ENCODE measurements at regions not wholly inside any gene's neighbourhood (a gene's known extent, or its start where the extent isn't known, plus 50 kb on each side); places are given as distances from the start of the nearest gene placed in this dataset.
A peak's percentile ranks its signal among the peaks of the same experiment; 100 is the strongest.

GRCh38 chr10:4280461-4281189, 495.6 kb upstream of the KLF6 start:
- H3K4me2 ChIP-seq (ENCODE audit: low read length), result peak overlapping the region; percentile 76
- BruUV-seq (replicated peaks), result TSS peak; percentile 83

DNA sequence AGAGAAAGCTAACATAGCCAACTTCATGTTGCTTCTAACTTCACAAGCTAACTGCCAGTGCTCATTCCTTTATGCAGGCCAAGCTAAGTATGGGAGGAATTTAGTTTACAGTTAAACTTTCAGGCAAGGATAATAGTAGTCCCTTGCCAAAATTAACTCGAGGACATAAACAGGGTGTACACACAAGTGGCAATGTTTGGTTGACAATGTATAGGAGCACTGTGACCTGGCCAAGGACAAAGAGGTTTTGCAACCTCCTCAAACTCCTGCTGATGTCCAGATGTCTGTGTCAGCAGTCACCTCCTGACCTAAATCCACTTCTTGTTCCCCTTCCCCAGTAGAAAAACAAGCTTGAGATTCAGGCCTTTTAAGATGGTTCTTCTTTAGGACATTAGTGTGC, 494.6 kb upstream of the KLF6 start:
- TF ChIP-seq EZH2phosphoT487 (IDR thresholded peaks at IDR 0.05; ENCODE audit: borderline replicate concordance, low read length), result no peak
- TF ChIP-seq CTCF (conservative IDR thresholded peaks at IDR 0.05; ENCODE audit: low read depth, low read length), result no peak
- TF ChIP-seq EZH2 (IDR thresholded peaks at IDR 0.05; ENCODE audit: low read length, unreplicated experiment), result no peak
- CTCF ChIA-PET, result no interaction called here

More at GRCh38 chr10:4280461-4281189, 495.6 kb upstream of the KLF6 start:
- peak overlapping the region; percentile 61; the same call in 1 of the 2 replicates for H2AFZ ChIP-seq (ENCODE audit: low read length)
- no peaks in the 10 kb centered on the region for H3K36me3 ChIP-seq (ENCODE audit: low read depth, low read length)
- no peaks in the 10 kb centered on the region for H3K79me2 ChIP-seq (ENCODE audit: low read length)
- ChIA-PET POLR2A (ENCODE audit: unreplicated experiment) (interaction anchor here (0.6 to 0.7 kb wide), 3 partner anchors 76 to 285 kb away, joined by 3 to 7 read pairs (median 4); no protein-coding TSS in a partner anchor), CTCF (no interaction called here)
- peak overlapping the region; percentile 100 for H3K27ac ChIP-seq (ENCODE audit: low read length)
- no peaks in the 10 kb centered on the region for H3K27me3 ChIP-seq (ENCODE audit: low read length)
- peak; percentile 84 for ATAC-seq
- H3K9ac ChIP-seq (ENCODE audit: low read length), result peak overlapping the region; percentile 80
- no peak for TF ChIP-seq EZH2phosphoT487 (IDR thresholded peaks at IDR 0.05; ENCODE audit: borderline replicate concordance, low read length)
- no peak for TF ChIP-seq EZH2 (IDR thresholded peaks at IDR 0.05; ENCODE audit: low read length, unreplicated experiment)
- no peak for TF ChIP-seq CTCF (conservative IDR thresholded peaks at IDR 0.05; ENCODE audit: low read depth, low read length)
- intact Hi-C loops (cut with micrococcal nuclease), result loop anchor here (1.0 to 10.0 kb wide), 10 partner anchors 64 to 816 kb away; no protein-coding TSS in a partner anchor
- no peaks in the 10 kb centered on the region for H3K9me3 ChIP-seq (ENCODE audit: low read length)
- no peaks in the 10 kb centered on the region for H3K9me2 ChIP-seq (replicated peaks; ENCODE audit: low read length)
- DNase-seq, result peak; percentile 82
- H4K20me1 ChIP-seq (ENCODE audit: low read length), result no peaks in the 10 kb centered on the region
- H3K4me1 ChIP-seq (ENCODE audit: insufficient read depth, low read length), result peaks cover 29% of the 10 kb centered on the region
- peak overlapping the region; percentile 37; the same call in 1 of the 2 replicates for H3K4me3 ChIP-seq (ENCODE audit: low read length)
- H3F3A ChIP-seq (ENCODE audit: low read length, unreplicated experiment), result peaks cover 4% of the 10 kb centered on the region

DNA sequence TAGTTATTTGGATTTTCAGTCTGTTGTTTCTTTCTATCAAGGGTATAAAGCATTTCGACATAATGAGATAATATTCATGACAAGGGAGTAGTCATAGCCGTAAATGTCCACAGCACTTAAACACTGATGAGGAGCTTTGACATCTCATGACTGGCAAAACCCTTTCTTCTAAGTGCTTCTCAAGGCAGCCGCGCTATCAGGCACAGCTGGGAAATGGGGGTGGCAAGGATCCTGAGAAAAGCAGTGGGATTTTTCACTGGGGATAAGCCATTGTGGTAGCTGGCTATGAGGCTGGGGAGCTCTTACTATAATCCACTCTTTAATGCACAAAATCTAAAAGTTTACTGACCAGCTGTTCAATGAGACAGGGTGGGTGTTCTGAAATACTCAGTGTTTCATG, 493.2 kb upstream of the KLF6 start:
- no peaks in the 10 kb centered on the region for H3K9me2 ChIP-seq (replicated peaks; ENCODE audit: low read length)
- no TSS peak for BruUV-seq (replicated peaks)
- no peak for ATAC-seq

More for the DNA sequence above, 494.6 kb upstream of the KLF6 start:
- peaks cover 29% of the 10 kb centered on the region for H3K4me1 ChIP-seq (ENCODE audit: insufficient read depth, low read length)
- H3K9ac ChIP-seq (ENCODE audit: low read length), result peak overlapping the region; percentile 80
- H3K36me3 ChIP-seq (ENCODE audit: low read depth, low read length), result no peaks in the 10 kb centered on the region
- no peaks in the 10 kb centered on the region for H4K20me1 ChIP-seq (ENCODE audit: low read length)
- BruUV-seq (replicated peaks), result no TSS peak
- POLR2A ChIA-PET (ENCODE audit: unreplicated experiment), result no interaction called here
- no peak overlapping the region for H3K4me3 ChIP-seq (ENCODE audit: low read length)
- no peaks in the 10 kb centered on the region for H3K27me3 ChIP-seq (ENCODE audit: low read length)
- H3K9me3 ChIP-seq (ENCODE audit: low read length), result no peaks in the 10 kb centered on the region
- H3K27ac ChIP-seq (ENCODE audit: low read length), result peak overlapping the region; percentile 100
- DNase-seq (no peak), ATAC-seq (no peak)
- H3F3A ChIP-seq (ENCODE audit: low read length, unreplicated experiment), result peaks cover 4% of the 10 kb centered on the region
- H3K9me2 ChIP-seq (replicated peaks; ENCODE audit: low read length), result no peaks in the 10 kb centered on the region
- intact Hi-C loops (cut with micrococcal nuclease), result loop anchor here (1.0 to 10.0 kb wide), 9 partner anchors 65 to 815 kb away; no protein-coding TSS in a partner anchor
- no peaks in the 10 kb centered on the region for H3K79me2 ChIP-seq (ENCODE audit: low read length)
- H3K4me2 ChIP-seq (ENCODE audit: low read length), result peak overlapping the region; percentile 76
- H2AFZ ChIP-seq (ENCODE audit: low read length), result no peak overlapping the region

More for the DNA sequence above, 493.2 kb upstream of the KLF6 start:
- H3K4me2 ChIP-seq (ENCODE audit: low read length), result no peak overlapping the region
- no peak overlapping the region for H3K4me3 ChIP-seq (ENCODE audit: low read length)
- peaks cover 4% of the 10 kb centered on the region for H3F3A ChIP-seq (ENCODE audit: low read length, unreplicated experiment)
- H4K20me1 ChIP-seq (ENCODE audit: low read length), result no peaks in the 10 kb centered on the region
- intact Hi-C loops (cut with micrococcal nuclease), result no loop called here
- ChIA-PET CTCF (no interaction called here), POLR2A (ENCODE audit: unreplicated experiment) (no interaction called here)
- H3K27me3 ChIP-seq (ENCODE audit: low read length), result no peaks in the 10 kb centered on the region
- no peaks in the 10 kb centered on the region for H3K36me3 ChIP-seq (ENCODE audit: low read depth, low read length)
- no peak overlapping the region for H2AFZ ChIP-seq (ENCODE audit: low read length)
- no peak overlapping the region for H3K27ac ChIP-seq (ENCODE audit: low read length)
- DNase-seq, result no peak
- no peak overlapping the region for H3K9ac ChIP-seq (ENCODE audit: low read length)
- no peaks in the 10 kb centered on the region for H3K79me2 ChIP-seq (ENCODE audit: low read length)
- no peaks in the 10 kb centered on the region for H3K9me3 ChIP-seq (ENCODE audit: low read length)
- peaks cover 29% of the 10 kb centered on the region for H3K4me1 ChIP-seq (ENCODE audit: insufficient read depth, low read length)
- TF ChIP-seq EZH2phosphoT487 (IDR thresholded peaks at IDR 0.05; ENCODE audit: borderline replicate concordance, low read length) (no peak), CTCF (conservative IDR thresholded peaks at IDR 0.05; ENCODE audit: low read depth, low read length) (no peak), EZH2 (IDR thresholded peaks at IDR 0.05; ENCODE audit: low read length, unreplicated experiment) (no peak)

Measured in PC-3 (cell line).